NCI-H146 treated with DMSO at 0.1 percent for 48 hours (cell line): ENCODE measurements at regions not wholly inside any gene's neighbourhood (a gene's known extent, or its start where the extent isn't known, plus 50 kb on each side); places are given as distances from the start of the nearest gene placed in this dataset.

Experiments
- DNase-seq: peaks from one replicate; lab custom pipeline; 2025; ENCODE audit not compliant: unreplicated experiment; lab: John Stamatoyannopoulos, UW

DNA sequence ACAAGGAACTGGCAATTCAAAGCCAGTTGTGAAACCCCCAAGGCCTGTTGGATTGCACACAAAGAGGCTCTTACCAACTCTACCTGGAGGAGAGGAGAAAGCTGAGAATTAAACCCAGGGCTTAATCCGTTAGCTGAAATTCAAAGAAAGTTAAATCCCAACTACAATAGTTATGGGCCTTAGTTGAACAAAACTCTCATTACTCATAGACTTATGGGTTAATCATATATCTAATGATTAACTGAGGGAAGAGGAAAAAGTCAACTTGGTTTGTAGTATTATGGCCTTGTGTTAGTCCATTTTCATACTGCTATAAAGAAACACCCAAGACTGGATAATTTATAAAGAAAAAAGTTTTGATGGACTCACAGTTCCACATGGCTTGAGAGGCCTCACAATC, 838.2 kb upstream of the ADGRL2 start:
- DNase-seq, result no peak

DNA sequence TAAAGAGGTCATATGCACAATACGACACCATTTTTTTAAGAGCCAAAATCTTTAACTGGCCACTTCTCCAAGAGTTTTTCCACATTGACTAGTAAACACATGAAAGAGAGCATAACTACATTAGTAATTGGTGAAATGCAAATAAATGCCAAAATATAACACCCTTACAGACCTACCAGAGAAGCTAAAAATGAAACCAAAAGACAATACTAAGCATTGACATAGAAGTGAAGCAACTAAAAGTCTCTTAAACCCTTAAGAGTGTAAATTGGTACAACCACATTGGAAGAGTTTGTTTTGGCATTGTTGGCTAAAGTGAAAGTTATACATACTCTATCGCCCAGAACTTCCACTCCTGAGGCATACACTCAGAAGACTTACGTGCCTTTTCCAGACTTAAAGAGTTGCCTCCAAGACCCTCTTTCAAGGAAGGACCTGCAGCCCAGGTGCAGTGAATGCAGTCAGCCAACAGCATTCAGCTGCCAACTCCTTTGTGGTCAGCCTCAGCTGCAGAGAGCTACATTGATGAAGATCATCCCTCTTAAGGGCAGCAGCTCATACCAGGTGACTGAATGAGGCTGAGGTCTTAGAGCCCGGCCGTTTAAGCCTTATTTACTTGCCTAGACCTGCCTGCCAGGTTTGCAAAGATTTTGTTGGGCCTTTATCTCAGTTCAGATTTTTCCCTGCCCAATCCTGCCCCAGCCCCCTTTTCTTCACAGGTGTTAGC, 839.1 kb upstream of the ADGRL2 start:
- no peak for DNase-seq

DNA sequence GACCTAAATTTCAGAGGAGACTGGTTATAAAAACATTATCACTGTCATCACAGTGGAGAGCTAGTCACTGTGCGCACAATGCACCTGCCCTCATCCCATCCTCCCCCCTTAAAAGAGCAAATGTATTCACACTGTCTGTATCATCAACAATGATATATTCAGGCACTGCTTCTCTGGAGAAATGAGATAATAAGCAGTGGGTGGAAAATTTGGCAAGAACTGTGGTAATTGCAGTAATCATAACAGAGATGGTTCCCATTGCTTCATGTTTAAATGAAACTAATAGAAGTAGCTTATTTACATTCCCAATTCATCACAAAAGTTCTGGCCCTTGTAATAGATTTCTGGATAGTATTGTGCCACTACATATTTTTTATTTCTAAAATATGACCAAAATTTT, 867.4 kb upstream of the ADGRL2 start:
- no peak for DNase-seq

DNA sequence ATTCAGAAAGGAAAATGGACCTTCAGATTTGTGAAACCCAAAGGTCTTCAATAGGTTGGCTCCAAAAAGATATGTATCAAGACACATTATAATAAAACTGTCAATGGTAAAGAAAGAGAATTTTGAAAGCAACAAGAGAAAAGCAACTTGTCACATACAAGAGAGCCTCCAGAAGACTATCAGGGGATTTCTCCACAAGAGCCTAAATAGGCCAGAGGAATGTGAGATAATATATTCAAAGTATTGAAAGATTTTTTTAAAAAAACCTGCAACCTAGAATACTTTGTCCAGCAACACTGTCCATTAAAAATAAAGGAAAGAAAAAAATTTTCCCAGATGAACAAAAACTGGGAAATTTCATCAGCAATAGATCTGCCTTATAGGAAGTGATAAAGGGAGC, 869.6 kb upstream of the ADGRL2 start:
- DNase-seq, result no peak

DNA sequence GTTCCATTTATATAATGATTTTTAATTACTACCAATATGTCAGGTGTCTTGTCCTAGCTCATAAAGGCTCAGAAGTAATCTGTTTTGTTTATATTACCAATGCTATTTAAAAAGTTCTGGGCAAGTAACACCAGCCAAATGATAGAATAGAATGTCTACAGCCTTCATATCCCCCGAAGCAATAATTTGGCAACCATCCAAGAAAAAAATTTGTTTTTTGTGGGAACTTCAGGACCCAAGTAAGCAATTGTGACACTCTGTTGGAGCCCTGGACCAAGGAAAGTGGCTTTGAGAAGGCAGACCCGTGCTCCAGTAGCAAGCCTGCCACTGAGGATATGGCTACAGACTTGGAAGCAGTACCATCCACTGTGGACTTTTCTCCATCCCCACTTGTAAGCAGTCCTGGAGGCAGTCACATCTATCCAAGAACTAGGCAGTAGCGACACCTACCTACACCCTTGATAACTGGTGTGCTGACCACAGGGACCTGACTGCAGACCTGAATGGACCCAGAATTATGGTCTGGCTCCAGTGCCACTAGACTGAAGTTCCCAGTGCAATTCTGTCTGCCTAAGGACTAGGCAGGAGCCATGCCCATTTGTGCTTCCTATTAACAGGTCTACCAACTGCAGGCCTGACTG, 870.7 kb upstream of the ADGRL2 start:
- DNase-seq, result no peak

DNA sequence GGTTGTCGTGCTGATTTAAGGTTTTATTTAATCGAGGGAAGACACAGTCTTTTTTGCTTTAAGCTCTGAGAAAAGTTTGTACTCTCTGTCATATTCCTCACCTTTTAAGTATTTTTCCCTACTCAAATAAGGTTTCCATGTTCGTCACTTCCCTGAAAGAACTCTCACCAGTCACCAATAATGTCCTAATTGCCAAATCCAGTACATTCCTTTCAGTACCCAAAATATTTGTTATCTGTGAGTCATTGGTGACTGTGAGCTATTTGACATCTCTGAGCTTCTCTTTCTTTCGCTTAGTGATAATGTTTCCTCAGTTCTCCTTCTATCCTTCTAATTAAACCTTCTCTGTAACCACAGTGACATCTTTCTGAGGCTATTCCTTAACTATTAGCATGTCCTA, 874.2 kb upstream of the ADGRL2 start:
- DNase-seq, result no peak

DNA sequence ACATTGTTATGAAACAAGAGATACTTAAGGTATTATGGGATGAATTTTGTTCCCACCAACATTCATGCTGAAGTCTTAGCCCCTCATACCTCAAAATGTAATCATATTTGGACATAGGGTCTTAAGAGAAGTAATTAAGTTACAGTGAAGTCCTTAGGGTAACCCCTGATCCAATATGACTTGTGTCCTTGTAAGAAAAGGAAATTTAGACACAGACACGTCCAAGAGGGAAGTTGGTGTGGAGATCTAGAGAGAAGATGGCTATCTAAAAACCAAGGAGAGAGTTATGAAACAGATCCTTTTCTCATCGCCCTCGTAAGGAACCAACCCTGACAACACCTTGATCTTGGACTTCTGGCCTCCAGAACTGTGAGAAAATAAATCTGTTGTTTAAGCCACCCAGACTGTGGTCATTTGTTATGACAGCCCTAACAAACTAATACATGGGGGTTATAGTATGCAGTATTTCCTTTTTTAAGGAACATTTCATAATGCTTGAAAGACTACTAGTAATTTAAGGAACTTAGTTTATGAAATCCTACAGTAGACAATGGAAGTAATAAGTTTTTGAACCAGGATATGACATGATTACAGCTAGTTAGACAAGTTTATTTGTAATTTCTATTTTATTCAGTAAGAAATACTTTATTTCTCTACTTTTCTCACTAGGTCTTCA, 875.5 kb upstream of the ADGRL2 start:
- DNase-seq, result no peak

DNA sequence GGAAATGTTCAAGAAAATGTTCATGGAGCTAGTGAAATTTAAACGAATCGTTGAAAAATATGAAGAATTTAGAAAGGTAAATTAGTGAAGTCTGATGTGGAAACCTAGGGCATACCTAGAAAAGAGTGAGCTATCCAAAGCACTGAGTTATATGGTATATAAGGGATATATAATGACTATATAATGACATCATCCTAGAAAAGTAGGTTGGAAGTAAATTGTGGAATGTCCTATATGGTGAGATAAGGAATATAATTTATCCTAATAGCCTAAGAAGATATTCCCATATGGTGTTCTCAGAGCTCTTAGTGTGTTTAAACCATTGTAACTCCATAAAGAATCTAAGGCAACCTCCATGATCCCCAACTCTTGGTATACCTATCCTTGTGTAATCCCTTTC, 876.4 kb upstream of the ADGRL2 start:
- DNase-seq, result no peak

DNA sequence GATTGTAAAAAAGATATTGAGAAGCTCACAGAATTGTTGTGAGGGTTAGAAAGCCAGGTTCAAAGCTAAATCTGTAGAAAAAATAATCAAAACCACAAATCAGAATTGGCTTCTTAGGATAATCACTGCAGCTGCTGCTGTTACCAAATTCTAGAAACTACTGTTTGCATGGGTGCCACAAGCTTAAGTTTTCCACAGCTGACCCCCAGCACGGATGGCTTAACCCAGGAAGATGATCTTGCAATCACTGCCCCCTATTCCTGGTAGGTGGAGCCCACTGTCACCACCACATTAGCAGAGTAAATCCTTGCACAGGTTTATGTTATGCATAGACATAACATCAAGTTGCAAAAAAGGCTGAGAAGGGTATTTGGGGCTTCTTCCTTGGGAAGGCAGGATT, 877.8 kb upstream of the ADGRL2 start:
- no peak for DNase-seq

DNA sequence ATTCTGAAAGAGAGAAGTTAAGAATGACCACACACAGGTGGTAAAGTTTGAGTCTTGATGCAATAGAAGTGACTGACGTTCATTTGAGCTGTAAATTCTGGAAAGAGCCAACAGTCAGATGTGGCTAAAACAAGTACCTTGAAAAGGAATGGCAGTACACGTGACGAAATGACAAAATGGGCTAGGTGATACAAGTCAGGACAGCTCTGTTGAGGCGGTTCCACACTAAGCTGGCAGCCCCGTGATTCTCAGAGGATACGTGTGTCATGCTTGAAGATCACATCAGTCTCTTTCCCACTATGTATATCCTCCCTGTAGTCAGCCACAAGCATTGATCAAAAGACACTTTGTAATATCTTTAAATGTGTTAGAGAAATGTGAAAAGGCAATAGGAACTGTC, 881.3 kb upstream of the ADGRL2 start:
- DNase-seq, result no peak

DNA sequence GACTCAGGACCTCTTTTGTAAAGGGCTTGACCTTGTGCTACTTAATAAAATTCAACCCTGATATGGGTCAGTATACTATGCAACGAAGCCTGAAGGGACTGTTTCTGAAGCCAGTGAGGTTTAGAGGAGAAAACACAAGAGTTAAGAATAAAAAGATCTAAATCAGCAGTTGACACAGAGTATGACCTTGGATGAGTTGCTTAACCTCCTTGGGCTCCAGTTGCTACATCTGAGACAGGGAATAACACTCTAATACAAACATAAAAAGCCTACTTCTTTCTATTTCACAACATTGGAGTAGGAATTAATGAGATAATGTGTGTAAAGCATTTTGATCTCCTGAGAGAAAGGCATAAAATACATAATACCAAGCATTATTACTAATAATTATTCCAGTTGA, 882.4 kb upstream of the ADGRL2 start:
- DNase-seq, result no peak

DNA sequence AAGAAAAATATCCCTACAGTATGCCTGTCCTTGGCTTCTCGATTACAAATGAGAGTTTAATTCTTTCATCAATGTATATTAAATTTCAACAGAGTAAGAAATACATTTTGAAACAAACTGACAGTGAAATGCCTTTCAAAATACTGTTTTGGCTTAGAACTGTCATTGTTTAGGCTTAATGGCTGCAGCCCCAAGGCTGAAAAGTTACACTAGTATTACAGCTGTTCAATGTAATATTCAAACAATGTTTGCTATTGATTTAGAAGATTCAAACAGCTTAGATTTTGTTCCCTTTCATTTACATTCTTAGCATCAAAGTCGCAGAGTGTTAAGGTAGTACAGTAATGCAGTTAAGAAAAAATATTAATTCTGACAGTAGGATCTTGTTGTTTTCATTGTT, 882.9 kb upstream of the ADGRL2 start:
- no peak for DNase-seq

DNA sequence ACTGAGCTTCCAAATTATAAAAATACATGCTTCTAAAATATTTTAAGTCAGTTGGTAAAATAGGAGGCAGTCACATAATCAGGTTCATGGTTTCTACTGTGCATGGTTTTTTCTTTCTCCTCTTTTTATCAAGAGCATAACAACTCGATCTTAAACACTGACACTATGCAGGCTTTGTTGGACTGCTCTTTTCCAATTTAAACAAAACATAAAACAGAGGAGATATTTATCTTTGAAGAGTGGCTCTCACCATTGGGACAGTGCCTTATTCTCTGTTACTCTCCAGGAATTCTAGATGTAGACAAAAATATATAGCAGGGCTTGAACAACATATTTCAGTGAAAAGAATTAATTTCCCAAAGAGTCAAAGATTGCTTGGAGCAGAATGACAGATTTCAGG, 883.5 kb upstream of the ADGRL2 start:
- no peak for DNase-seq

DNA sequence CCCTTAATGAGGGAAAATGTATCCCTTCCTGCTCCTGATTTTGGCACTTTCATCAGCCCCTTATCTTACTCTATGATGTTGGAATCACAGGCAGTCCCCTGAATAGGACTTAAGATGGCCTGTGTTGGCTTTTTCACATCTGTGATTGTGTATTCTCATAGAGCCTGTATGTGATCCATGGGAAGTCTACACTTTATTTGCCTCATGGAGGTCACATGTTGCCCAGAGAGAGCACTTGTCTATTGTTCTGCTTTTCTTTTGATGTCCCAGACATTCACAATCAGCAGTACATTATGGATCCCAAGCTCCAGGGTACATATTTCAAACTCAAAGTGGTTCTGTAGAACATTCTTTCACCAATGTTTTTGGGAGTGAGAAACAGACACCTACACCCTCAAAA, 885.2 kb upstream of the ADGRL2 start:
- no peak for DNase-seq

DNA sequence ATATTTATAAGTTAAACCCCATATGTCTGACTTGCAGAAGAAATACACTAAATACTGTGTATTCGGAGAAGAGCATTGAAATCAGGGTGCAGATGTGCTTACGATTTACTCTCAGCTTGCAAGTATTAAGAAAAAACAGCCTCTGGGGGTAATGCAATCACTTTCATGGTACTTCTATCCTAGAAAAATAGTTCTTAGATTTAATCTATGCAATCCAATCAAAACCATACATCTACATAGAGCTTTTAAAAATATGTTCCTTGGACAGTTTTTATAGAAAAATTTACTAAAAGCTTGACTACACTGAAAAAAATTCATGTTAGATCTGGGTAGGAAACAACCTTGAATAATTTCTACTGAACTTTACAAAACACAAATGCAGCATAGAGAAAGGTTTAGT, 890.3 kb upstream of the ADGRL2 start:
- DNase-seq, result no peak

DNA sequence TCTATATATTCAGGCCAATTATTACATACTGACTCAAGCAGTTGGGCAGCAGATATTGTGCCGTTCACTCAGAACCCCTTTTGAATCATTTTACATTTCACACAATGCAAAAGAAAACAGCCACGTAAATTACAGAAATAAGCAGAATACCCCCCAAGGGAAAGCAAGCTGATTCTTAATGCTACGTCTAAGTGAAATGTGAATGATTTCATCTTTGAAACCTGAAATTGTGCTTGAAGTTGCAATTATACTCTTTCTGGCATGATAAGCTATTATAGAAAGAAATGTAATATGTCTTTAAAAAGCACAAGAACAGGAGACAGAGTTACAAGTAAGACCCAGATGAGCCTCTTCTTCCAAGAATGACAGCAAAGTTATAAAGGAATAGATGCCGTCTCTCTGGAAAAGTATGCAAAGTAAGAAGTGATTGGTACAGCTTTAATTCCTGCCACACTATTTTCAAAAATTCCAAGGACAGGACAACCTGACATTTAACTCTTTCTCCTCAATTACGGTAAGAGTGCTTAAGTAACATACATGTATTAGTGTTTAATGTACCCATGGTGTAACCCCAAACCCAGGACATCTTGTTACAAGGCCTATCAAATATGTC, 891.5 kb upstream of the ADGRL2 start:
- DNase-seq, result no peak

DNA sequence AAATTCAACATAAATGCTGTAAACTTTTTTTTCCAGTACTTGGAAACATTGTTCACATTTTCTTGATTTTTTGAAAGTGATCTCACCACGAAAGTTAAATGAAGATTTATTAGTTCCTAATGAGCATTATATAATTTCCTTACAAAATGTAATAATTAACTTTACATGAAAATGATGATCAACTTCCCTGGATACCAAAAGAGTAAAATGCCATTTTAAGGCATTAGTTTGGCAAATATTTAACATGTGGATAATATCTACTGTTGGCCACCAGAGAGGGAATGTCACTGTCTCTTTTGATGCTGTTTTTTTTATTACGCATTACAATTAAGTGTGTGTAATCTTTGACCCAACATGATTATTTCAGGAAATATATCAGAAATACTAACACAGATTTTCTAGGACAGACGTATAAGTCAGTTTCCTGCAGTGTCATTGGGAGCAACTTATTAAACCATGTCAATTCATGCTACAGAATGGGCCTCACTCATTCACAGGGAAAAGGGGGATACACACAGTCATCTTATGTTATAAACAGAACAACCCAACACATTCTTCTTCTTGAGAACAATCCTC, 903.9 kb upstream of the ADGRL2 start:
- DNase-seq, result no peak

DNA sequence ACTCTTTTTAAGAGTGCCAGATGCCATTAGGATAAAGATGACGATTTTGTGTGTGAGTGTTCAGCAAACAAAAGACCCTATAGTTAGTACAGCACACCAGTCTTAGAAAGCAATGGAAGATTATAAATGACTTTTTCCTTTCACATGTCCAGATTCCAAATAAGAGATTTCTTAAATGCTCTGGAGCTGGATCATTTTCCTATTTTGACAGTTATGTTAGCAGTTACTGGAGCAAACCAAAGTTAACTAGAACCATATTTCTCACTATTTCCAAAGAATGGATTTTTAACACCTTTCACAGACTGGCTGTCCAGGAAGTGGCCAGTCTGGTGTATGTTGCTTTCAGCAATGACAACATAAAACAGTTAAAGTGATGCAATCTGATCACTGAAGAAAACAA, 905.8 kb upstream of the ADGRL2 start:
- DNase-seq, result no peak

DNA sequence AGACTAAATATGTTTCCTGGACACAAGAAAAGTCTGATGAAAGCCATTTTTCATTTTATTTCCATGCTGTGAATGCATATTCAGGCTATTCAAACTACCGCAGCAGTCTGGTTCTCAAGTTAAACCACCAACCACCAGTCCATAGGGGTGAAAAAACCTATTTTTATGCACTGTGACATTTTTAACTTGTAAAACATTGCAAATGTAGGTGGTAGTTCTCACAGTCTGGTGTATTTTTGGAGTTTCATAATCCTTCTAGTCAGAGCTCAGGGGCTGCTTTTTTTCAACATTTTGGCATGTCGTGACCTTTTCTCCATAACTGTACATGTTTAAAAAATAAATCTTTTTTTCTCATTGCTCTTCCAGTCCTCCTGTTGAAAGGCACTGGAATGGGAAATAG, 907.6 kb upstream of the ADGRL2 start:
- no peak for DNase-seq

DNA sequence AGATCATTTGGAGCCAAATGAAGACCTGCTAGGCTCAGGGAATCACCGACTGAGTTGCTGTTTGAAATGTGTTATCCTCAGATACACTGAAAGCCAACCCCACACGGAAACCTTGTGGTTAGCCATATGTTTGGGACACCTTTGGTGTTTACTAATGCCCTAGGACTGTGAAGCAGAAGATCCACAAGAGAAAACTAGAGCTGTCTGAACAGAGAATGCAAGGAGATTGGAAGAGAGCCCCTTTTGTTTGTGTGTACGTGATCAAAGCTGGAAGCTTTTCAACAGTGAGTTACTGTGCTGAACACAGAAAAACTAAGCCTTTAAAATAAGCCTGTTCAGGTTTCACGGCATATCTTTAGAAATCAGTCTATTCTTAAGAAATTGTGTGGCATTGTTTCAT, 908.2 kb upstream of the ADGRL2 start:
- DNase-seq, result no peak

DNA sequence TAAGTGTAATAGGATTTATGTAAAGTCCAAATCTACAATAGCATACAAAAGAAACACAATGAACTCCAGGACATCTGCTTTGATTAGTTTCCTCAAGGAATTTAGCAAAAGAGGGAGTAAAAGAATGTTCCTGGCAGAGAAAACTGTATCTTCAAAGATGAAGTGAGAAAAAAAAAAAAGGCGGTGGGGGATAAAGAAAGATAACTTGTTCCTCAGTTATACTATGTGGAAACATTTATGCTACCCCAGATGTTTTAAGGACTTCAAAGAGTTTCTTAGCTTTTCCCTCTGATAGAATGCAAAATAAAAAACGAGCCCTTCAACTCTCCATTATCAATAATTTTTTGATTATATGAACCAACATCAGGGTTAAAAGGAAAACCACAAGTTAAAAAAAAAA, 908.9 kb upstream of the ADGRL2 start:
- DNase-seq, result no peak

DNA sequence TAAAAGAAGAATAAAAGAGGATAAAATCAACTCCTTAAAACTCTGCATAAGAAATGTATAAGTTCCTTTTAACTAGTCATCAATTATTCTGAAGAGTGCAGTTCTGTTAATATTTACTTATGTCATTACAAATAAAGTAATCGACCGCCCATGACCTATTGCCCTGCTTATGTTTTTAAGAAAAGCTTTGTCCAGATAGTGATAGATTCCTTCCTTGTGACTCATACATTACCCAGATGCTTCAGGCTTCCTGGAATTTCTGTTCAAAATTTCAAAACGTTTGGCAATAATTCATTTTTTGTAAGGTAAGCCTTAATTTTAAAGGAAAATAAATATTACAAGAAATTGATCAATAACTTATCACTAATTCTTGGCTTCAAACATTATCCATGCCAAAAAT, 918.2 kb upstream of the ADGRL2 start:
- no peak for DNase-seq
